K562 (cell line): ENCODE measurements at regions not wholly inside any gene's neighbourhood (a gene's known extent, or its start where the extent isn't known, plus 50 kb on each side); places are given as distances from the start of the nearest gene placed in this dataset.

ENCODE experiments used
- ASH1L ChIP-seq: fragments of 450-650 bp; IDR thresholded peaks from 2 replicates; pipeline ENCODE4 v1.6.1; 2018; ENCODE audit warnings: borderline replicate concordance, mild to moderate bottlenecking, low read depth; ENCODE audit not compliant: partially characterized antibody
- BRF2 ChIP-seq: IDR thresholded peaks from 3 replicates; pipeline ENCODE4 v1.6.1; 2011; ENCODE audit warnings: borderline replicate concordance, mild to moderate bottlenecking; ENCODE audit not compliant: insufficient read length, insufficient read depth
- CBX2 ChIP-seq: fragments of 200-600 bp; sonication (generic); IDR thresholded peaks from one replicate; pipeline ENCODE4 v1.6.1; 2012; ENCODE audit warnings: mild to moderate bottlenecking, low read length, inconsistent platforms; ENCODE audit not compliant: insufficient read depth, poor library complexity, severe bottlenecking
- GATA2 ChIP-seq: sonication (generic); formaldehyde crosslinking; IDR thresholded peaks from 2 replicates; pipeline ENCODE4 v1.4.0; 2020; ENCODE audit warnings: mild to moderate bottlenecking, missing genetic modification reagents
- KLF1 ChIP-seq: fragments of 450-650 bp; IDR thresholded peaks from 2 replicates; pipeline ENCODE4 v1.6.1; 2016; ENCODE audit warnings: missing genetic modification characterization, missing compliant biosample characterization
- NONO ChIP-seq, 2 experiments: fragments of 200-400 bp in 1 of 2; fragments of 450-650 bp in 1 of 2; formaldehyde crosslinking in 1 of 2; IDR thresholded peaks; 2 replicates each; pipeline ENCODE4 v1.6.1; 2017; ENCODE audit warnings: low read depth in 2 of 2, mild to moderate bottlenecking in 2 of 2, moderate library complexity in 2 of 2, low read length in 1 of 2
- POLR2A ChIP-seq: fragments of 450-650 bp; conservative IDR thresholded peaks from 2 replicates; pipeline ENCODE4 v1.6.1; 2016
- ZFP30 ChIP-seq: fragments of 250-450 bp; sonication (Bioruptor Pico); IDR thresholded peaks from 2 replicates; pipeline ENCODE4 v1.8.0; 2022; ENCODE audit warnings: moderate library complexity, mild to moderate bottlenecking, inconsistent platforms, borderline replicate concordance
- ZNF232 ChIP-seq: sonication (generic); formaldehyde crosslinking; IDR thresholded peaks from 2 replicates; pipeline ENCODE4 v1.8.0; 2022; ENCODE audit warnings: mild to moderate bottlenecking, missing genetic modification reagents
- ZNF3 ChIP-seq: fragments of 250-450 bp; sonication (Bioruptor Pico); IDR thresholded peaks from 2 replicates; pipeline ENCODE4 v1.5.0; 2021; ENCODE audit warnings: mild to moderate bottlenecking, moderate library complexity

GRCh38 chr6:166721576-166721975 lies 94.5 kb upstream of the RPS6KA2 start:
- TF ChIP-seq ZNF232 (CRISPR knock-in tag): no peak
- no peak for TF ChIP-seq ASH1L
- TF ChIP-seq CBX2: no peak
- no peak for TF ChIP-seq GATA2 (CRISPR knock-in tag)
- TF ChIP-seq BRF2: no peak
- TF ChIP-seq POLR2A: no peak
- no peak for TF ChIP-seq ZFP30 (CRISPR knock-in tag)
- no peak for TF ChIP-seq NONO (IDR thresholded peaks at IDR 0.05; ENCODE audit: low read depth in 2 of 2, low read length in 1 of 2)
- no peak for TF ChIP-seq KLF1 (tag)
- TF ChIP-seq ZNF3 (CRISPR knock-in tag): no peak
